SU-DHL-6 (cell line): ENCODE measurements at regions not wholly inside any gene's neighbourhood (a gene's known extent, or its start where the extent isn't known, plus 50 kb on each side); places are given as distances from the start of the nearest gene placed in this dataset.

ENCODE experiments used
- H2AFZ ChIP-seq: fragments of 200-600 bp; sonication (generic); 2 replicates; pipeline ENCODE4 v1.6.1; 2014; ENCODE audit warnings: low read depth, mild to moderate bottlenecking, moderate library complexity, mixed read lengths, antibody characterized with exemption, low read length; ENCODE audit not compliant: severe bottlenecking
- H3F3A ChIP-seq: fragments of 200-600 bp; shearing (Covaris generic); 2 replicates; pipeline ENCODE4 v1.6.0; 2016; ENCODE audit warnings: antibody characterized with exemption, mild to moderate bottlenecking; ENCODE audit not compliant: insufficient read depth
- H3K27ac ChIP-seq: fragments of 200-600 bp; sonication (generic); 2 replicates; pipeline ENCODE4 v1.5.1; 2016; ENCODE audit warnings: low read depth, mild to moderate bottlenecking, low read length, moderate library complexity, mixed read lengths
- H3K27me3 ChIP-seq: fragments of 200-600 bp; sonication (generic), shearing (Covaris generic); 2 replicates; pipeline ENCODE4 v1.6.0; 2014; ENCODE audit warnings: mild to moderate bottlenecking, low read length
- H3K36me3 ChIP-seq: fragments of 200-600 bp; sonication (generic); 2 replicates; pipeline ENCODE4 v1.6.1; 2014; ENCODE audit warnings: mild to moderate bottlenecking, low read length, mixed read lengths
- H3K4me2 ChIP-seq: fragments of 300-600, 200-600 bp; shearing (Covaris generic), sonication (generic); 2 replicates; pipeline ENCODE4 v1.6.0; 2014; ENCODE audit warnings: low read length, low read depth, mild to moderate bottlenecking; ENCODE audit not compliant: poor library complexity, severe bottlenecking
- H3K4me3 ChIP-seq: fragments of 200-600 bp; sonication (generic); 2 replicates; pipeline ENCODE4 v1.5.1; 2014; ENCODE audit warnings: antibody characterized with exemption, low read length, mild to moderate bottlenecking, mixed read lengths; ENCODE audit not compliant: insufficient read depth, poor library complexity, severe bottlenecking
- H3K79me2 ChIP-seq: fragments of 200-600 bp; sonication (generic); 2 replicates; pipeline ENCODE4 v1.6.1; 2014; ENCODE audit warnings: mild to moderate bottlenecking, low read length, moderate library complexity; ENCODE audit not compliant: insufficient read depth
- H3K9ac ChIP-seq: fragments of 200-600 bp; sonication (generic); 2 replicates; pipeline ENCODE4 v1.7.0; 2014; ENCODE audit warnings: mild to moderate bottlenecking, low read length
- H3K9me2 ChIP-seq: fragments of 200-600 bp; sonication (generic); replicated peaks from 2 replicates; pipeline ENCODE4 v1.6.1; 2014; ENCODE audit warnings: low read length; ENCODE audit not compliant: insufficient read depth
- H3K9me3 ChIP-seq: fragments of 200-600 bp; sonication (generic); 2 replicates; pipeline ENCODE4 v1.6.1; 2014; ENCODE audit warnings: low read length, mixed read lengths; ENCODE audit not compliant: insufficient read depth
- H4K20me1 ChIP-seq: fragments of 200-600 bp; sonication (generic); 2 replicates; pipeline ENCODE4 v1.6.1; 2014; ENCODE audit warnings: low read depth, mild to moderate bottlenecking, antibody characterized with exemption, low read length, moderate library complexity, mixed read lengths
- EZH2phosphoT487 ChIP-seq: fragments of 200-600 bp; sonication (generic), shearing (Covaris generic); conservative IDR thresholded peaks from 2 replicates; pipeline ENCODE4 v1.6.1; 2018; ENCODE audit warnings: mild to moderate bottlenecking, antibody characterized with exemption, low read length, moderate library complexity, mixed read lengths
- TF ChIP-seq, protein P1 (sequence below): fragments of 200-600 bp; sonication (generic); IDR thresholded peaks from one replicate; pipeline ENCODE4 v1.5.1; 2017; ENCODE audit warnings: antibody characterized with exemption, mild to moderate bottlenecking, low read length, moderate library complexity; ENCODE audit not compliant: insufficient read depth, poor library complexity, severe bottlenecking

DNA sequence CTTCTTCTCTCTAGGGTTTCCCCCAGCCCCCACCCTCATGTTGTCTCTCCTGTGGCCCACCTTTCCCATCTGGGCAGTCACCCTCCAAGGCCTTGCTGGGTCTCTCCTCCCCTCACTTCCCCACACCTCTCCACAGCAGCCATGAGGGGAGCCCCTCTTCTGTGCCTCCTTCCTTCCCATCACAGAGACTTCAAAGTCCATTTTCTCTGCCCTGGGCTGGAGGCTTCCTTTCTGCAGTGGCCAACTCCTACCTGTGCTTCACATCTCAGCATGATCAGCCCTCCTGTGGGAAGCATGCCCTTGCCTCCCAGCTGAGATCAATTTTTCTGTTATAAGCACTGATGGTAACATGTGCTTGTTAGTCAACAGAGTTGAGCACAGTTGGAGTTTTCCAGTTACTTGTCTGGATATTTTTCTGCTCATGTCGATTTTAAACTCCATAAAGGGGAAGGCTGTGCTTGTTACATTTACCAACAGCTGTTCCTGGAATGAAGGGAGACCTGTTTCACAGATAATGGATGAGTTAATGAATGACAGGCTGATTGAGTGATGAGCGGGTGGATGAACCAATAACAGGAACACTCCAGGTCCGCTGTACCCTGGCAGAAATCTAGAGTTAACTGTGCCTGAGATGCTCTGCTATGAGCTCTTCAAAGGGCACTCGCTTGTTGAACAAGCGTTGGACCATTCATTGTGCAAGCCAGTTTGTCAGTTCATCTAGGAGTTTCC lies 71.4 kb upstream of the PRSS58 start:
- no peaks in the 10 kb centered on the region for H3F3A ChIP-seq
- no peak for TF ChIP-seq EZH2phosphoT487
- TF ChIP-seq, protein P1, sequence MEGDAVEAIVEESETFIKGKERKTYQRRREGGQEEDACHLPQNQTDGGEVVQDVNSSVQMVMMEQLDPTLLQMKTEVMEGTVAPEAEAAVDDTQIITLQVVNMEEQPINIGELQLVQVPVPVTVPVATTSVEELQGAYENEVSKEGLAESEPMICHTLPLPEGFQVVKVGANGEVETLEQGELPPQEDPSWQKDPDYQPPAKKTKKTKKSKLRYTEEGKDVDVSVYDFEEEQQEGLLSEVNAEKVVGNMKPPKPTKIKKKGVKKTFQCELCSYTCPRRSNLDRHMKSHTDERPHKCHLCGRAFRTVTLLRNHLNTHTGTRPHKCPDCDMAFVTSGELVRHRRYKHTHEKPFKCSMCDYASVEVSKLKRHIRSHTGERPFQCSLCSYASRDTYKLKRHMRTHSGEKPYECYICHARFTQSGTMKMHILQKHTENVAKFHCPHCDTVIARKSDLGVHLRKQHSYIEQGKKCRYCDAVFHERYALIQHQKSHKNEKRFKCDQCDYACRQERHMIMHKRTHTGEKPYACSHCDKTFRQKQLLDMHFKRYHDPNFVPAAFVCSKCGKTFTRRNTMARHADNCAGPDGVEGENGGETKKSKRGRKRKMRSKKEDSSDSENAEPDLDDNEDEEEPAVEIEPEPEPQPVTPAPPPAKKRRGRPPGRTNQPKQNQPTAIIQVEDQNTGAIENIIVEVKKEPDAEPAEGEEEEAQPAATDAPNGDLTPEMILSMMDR, result no peak

DNA sequence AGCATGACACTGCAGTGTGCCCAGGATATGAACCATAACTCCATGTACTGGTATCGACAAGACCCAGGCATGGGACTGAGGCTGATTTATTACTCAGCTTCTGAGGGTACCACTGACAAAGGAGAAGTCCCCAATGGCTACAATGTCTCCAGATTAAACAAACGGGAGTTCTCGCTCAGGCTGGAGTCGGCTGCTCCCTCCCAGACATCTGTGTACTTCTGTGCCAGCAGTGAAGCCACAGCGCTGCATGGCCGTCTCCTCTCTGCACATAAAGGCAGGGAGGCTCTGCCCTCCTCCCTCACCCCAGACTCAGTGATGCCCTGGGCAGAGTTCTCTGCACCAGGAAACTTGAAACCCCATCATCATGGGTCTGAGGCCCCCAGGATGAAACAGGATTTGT lies 70.7 kb upstream of the PRSS58 start:
- Histone ChIP-seq H3K9me3 (no peaks in the 10 kb centered on the region), H3K4me2 (no peak overlapping the region), H3K36me3 (no peaks in the 10 kb centered on the region), H3F3A (no peaks in the 10 kb centered on the region), H3K27me3 (no peaks in the 10 kb centered on the region), H3K9ac (no peak overlapping the region), H2AFZ (no peak overlapping the region), H3K79me2 (no peaks in the 10 kb centered on the region), H3K27ac (no peak overlapping the region), H4K20me1 (no peaks in the 10 kb centered on the region), H3K9me2 (no peaks in the 10 kb centered on the region), H3K4me3 (no peak overlapping the region)
- TF ChIP-seq, protein P1, result no peak

More for the DNA sequence above, 71.4 kb upstream of the PRSS58 start:
- H3K27ac ChIP-seq, result no peak overlapping the region
- H3K9me2 ChIP-seq, result no peaks in the 10 kb centered on the region
- H3K9ac ChIP-seq, result no peak overlapping the region
- H2AFZ ChIP-seq, result no peak overlapping the region
- H3K4me3 ChIP-seq, result no peak overlapping the region
- H4K20me1 ChIP-seq, result no peaks in the 10 kb centered on the region
- H3K9me3 ChIP-seq, result no peaks in the 10 kb centered on the region
- no peaks in the 10 kb centered on the region for H3K79me2 ChIP-seq
- H3K36me3 ChIP-seq, result no peaks in the 10 kb centered on the region
- no peak overlapping the region for H3K4me2 ChIP-seq
- no peaks in the 10 kb centered on the region for H3K27me3 ChIP-seq

DNA sequence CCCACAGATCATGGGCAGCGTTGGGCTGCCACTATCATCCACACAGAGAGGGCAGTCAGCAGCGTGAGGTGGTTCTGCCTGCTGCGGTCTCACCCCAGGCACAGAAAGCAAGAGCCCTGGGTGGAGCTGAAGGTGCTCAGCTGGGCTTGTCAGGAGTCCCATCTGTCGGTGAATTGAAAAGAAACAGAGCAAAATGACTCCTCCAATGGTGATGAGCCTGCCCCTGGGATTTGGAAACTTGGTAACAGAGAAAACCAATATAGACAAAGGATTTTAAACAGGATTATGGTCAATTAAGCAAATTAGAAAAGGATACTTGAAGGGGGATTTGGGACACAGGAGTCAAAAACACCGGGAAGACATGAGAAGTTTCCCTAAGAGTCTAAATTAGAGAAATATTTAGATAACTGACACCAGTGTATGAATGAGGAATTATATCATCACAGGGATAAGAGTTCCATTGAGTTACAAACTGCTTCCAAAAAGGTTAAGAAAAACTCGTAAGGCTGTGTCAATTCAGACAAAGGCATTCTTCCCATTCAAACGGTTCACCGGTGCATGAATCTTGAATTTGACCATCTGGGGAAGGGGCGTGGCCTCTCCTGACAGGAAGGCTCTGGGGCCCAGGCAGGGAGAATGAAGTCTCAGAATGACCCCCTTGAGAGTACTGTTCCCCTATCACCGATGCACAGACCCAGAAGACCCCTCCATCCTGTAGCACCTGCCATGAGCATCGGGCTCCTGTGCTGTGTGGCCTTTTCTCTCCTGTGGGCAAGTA lies 70.0 kb upstream of the PRSS58 start:
- H3K9me2 ChIP-seq, result no peaks in the 10 kb centered on the region
- no peak overlapping the region for H3K9ac ChIP-seq
- no peaks in the 10 kb centered on the region for H3K36me3 ChIP-seq
- H3K79me2 ChIP-seq, result no peaks in the 10 kb centered on the region
- H3K27me3 ChIP-seq, result no peaks in the 10 kb centered on the region
- H4K20me1 ChIP-seq, result no peaks in the 10 kb centered on the region
- no peak overlapping the region for H3K4me3 ChIP-seq
- no peaks in the 10 kb centered on the region for H3F3A ChIP-seq
- H3K4me2 ChIP-seq, result no peak overlapping the region
- no peaks in the 10 kb centered on the region for H3K9me3 ChIP-seq
- H3K27ac ChIP-seq, result no peak overlapping the region
- no peak overlapping the region for H2AFZ ChIP-seq
- TF ChIP-seq, protein P1, result no peak
- no peak for TF ChIP-seq EZH2phosphoT487
